NCI-H1092 treated with DMSO at 0.1 percent for 48 hours (cell line): ENCODE measurements at regions not wholly inside any gene's neighbourhood (a gene's known extent, or its start where the extent isn't known, plus 50 kb on each side); places are given as distances from the start of the nearest gene placed in this dataset.
"Not testable (repeated sequence)": the region's sequence is repeated elsewhere in the genome, so short reads cannot be mapped to it uniquely, and the experiment has no call there.

Experiments
- DNase-seq: peaks from one replicate; lab custom pipeline; 2025; lab: John Stamatoyannopoulos, UW

GRCh38 chr1:88552226-88552625, 131.8 kb upstream of the PKN2 start:
- no peak for DNase-seq

- no peak for DNase-seq
Observed at GRCh38 chr1:88557014-88557413, 127.1 kb upstream of the PKN2 start.

- DNase-seq = no peak
Observed at GRCh38 chr1:88560621-88561020, 123.5 kb upstream of the PKN2 start.

GRCh38 chr1:88562991-88563390, 121.1 kb upstream of the PKN2 start:
- DNase-seq = no peak

- no peak for DNase-seq
Observed at GRCh38 chr1:88566615-88567387, 117.3 kb upstream of the PKN2 start.

GRCh38 chr1:88571506-88571905, 112.6 kb upstream of the PKN2 start:
- no peak for DNase-seq

GRCh38 chr1:88579598-88579997, 104.5 kb upstream of the PKN2 start:
- no peak for DNase-seq

- no peak for DNase-seq
Observed at GRCh38 chr1:88581703-88582102, 102.4 kb upstream of the PKN2 start.

GRCh38 chr1:88593358-88593757, 90.7 kb upstream of the PKN2 start:
- no peak for DNase-seq

GRCh38 chr1:88595355-88596002, 88.6 kb upstream of the PKN2 start:
- DNase-seq = no peak

GRCh38 chr1:88597973-88598372, 86.1 kb upstream of the PKN2 start:
- DNase-seq = not testable (repeated sequence)

GRCh38 chr1:88608139-88608943, 75.7 kb upstream of the PKN2 start:
- peak; percentile 21 for DNase-seq

- DNase-seq = peak; percentile 1
Observed at GRCh38 chr1:88609051-88609450, 75.0 kb upstream of the PKN2 start.

- DNase-seq = no peak
Observed at GRCh38 chr1:88610687-88611086, 73.4 kb upstream of the PKN2 start.

GRCh38 chr1:88612292-88612691, 71.8 kb upstream of the PKN2 start:
- DNase-seq = no peak

- no peak for DNase-seq
Observed at GRCh38 chr1:88612773-88613172, 71.3 kb upstream of the PKN2 start.

GRCh38 chr1:88618331-88618730, 65.7 kb upstream of the PKN2 start:
- no peak for DNase-seq

- not testable (repeated sequence) for DNase-seq
Observed at GRCh38 chr1:88623101-88623500, 61.0 kb upstream of the PKN2 start.
